GM18907 (cell line): ENCODE measurements at regions not wholly inside any gene's neighbourhood (a gene's known extent, or its start where the extent isn't known, plus 50 kb on each side); places are given as distances from the start of the nearest gene placed in this dataset.

Source experiments
- ATAC-seq: cut with Tn5 transposase; IDR thresholded peaks from one replicate; pipeline ENCODE4 v1.9.1; 2021; ENCODE audit warnings: mild to moderate bottlenecking, moderate library complexity; ENCODE audit not compliant: unreplicated experiment

DNA sequence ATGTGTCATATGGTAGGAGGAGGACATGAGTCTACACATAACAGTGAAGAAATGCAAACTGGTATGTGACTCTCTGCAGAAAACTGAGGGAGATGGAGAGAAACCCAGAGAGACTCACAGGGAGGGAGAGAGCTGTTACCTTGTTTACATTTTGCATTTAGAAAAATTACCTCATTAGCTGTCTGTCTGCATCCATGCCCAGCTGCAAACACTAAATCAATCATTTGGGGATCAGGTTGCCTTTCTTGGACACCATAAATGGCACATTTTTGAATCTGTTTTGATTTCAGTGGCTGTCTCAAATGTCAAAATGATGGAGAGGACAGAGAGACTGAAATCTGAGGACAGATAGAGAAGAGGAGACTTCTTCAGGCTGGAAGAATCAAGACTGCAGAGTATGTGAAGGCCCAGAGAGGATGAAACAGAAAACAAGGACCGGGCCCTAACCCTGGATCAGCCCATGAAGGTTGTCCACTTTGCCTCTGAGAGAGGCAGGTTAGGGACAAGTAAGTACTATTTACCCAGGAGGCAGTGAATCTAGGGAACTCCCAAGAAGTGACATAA is 92.2 kb downstream of the UNC5CL start:
- ATAC-seq, result no peak

DNA sequence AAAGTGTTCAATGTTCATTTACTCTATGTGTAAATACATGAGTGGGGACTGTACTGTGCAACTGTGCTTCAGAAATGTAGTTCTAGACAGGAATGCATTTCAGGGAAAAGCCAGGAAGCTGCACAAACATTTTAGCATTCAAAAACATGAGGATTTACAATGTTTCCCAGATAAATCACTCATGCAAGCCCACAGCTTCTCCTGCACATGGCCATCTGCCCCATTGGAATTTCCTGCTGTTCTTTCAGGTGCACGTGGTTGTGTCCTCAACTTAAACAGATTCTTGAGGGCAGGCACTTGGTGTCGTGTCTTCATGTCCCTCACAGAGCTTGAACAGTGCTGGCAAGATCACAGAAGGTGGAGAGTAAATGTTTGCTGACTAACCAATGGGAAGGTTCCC is 101.5 kb downstream of the UNC5CL start:
- no peak for ATAC-seq

DNA sequence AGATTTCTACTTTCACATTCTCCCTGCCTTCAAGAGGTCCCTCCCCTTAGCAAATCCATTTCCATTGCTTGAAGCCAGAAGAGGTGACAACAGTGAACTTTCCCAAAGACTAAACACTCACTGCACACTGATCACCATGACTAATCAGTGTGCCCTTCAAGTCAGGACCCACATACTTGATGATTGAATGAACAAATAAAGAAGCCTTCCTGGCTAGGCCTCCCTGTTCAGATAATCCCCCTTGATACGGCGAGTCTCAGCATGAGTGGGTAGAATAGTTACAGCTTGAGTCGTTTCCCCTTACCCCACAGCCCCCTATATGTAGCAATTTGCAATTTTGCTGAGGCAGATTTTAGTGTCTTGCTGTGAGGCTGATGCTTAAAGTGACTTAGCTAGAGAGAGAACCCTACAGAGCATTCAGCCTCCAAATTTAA is 102.2 kb downstream of the UNC5CL start:
- no peak for ATAC-seq

DNA sequence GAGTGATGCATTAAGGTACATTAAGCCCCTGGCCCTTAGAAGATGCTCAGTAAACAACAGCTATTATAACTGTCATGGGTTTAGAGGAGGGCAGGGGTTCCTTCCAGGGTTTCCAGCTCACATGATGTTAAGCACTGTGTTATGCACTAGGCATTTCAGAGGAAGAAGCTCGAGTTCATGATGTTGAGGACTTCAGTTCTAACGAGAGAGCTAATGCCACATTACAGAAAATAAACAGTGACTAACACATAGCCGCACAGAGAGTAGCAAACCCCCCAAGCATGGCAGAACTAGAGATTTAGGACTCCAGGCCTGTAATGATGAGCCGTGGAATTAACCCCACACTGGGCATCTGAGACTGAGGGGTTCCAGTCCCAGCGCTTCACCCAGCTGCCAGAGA is 105.2 kb downstream of the UNC5CL start:
- ATAC-seq, result no peak

- no peak for ATAC-seq
These were observed 106.1 kb downstream of the UNC5CL start for GRCh38 chr6:40932953-40933352.

- ATAC-seq, result no peak
These were observed 106.7 kb downstream of the UNC5CL start for GRCh38 chr6:40932366-40932765.

DNA sequence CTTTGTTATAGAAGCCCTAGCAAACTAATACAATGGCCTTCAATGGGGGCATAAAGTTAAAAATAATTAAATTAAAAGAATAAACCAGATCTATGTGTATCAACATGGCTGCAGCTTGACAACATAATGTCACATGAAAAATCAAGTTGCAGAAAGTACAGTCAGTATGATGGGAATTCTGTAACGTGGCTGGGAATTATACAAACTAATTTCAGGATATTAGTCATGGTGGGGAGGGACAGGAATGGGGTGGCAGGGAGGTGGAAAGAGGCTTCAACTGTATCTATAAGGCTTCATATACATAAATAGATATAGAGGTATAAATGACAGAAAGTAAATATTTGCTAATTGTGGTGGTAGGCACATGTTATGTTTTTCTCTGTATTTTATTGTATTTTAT is 107.1 kb downstream of the UNC5CL start:
- no peak for ATAC-seq

DNA sequence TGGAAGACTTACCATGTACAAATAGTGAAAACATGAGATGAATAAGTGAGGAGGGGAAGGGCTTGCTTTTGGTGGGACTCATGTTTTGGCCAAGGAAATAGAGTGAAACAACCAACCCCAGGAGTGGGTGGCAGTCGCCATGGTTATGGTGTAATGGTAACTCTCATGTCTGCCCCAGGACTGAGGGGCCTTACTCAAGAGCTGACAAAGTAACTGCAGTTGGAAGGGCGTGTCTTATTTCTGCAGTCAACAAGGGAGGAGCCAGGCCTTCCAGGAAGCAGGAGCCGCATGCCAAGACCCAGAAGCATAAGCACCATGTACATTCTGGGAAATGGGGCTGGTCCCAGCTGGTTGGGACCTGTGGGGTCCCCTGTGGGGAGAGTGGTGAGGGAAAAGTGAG is 108.5 kb downstream of the UNC5CL start:
- no peak for ATAC-seq

DNA sequence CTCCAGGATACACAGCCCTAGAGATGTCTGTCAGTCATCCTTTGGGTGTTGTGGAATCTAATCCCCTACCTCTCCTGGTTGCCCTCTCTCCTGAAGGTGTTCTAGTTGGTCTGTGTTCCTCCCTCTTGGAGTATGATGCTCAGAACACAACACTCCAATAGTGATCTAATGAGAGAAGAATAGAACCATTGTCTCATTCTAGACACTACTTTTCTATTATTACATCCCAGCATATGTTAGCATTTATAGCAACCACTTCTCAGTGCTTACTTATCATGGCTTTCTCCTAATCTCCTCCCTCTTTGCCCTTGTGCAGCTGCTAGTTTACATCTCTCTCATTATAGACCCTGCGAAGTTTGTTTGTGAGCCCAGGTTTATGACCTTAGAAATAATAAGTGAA is 109.0 kb downstream of the UNC5CL start:
- no peak for ATAC-seq

DNA sequence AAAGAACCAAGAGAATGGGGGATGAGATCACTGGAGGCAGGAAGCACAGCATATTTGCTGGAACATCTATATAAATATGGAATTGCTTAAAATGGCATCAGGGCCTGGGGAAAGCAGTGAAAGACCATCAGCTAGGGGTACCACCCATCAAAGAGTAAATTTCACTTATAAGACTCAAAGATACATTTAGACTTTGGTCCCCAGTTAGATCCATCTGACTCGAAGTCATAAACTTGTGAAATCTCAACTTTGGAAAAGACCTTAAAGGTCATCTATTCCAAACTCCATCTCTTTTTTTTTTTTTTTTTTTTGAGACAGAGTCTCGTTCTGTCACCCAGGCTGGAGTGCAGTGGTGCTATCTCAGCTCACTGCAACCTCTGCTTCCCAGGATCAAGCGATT is 109.8 kb downstream of the UNC5CL start:
- no peak for ATAC-seq

DNA sequence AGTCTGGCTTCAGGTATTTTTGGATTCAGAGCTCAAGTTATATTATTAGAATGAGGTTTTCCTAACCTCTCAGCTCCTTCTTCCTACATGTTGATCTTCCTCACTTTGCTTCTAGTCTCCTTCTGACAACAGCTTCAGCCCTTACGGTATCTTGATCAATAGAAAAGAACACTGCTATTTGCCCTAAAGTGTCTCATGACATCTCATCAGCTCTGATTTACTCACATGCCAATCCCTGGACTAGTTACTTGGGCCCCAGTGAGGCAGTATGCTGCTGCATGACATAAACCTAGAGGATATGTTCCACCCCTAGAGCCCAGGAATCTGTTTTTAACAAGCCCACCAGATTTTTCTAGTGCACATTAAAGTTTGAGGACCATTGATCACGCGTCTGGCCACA is 110.3 kb downstream of the UNC5CL start:
- ATAC-seq, result no peak

GRCh38 chr6:40928307-40928706 is 110.7 kb downstream of the UNC5CL start:
- no peak for ATAC-seq

DNA sequence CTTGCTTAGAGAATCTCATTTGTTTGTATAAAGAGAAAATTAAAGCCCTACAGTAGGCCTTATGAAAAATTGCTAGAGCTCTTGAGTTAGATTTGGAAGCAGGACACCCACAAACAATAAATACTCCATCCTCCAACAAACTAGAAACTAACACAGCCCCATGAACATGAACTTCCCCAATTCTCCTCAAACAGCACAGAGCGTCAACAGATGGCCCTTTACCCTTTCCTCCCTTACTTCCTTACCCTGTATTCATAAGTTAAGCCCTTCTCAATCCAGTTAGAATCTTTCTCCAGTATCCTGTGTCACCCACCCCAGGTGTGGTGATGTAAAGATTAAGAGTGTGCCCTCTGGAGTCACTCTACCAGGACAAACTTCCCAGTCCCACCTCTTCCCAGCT is 113.7 kb downstream of the UNC5CL start:
- no peak for ATAC-seq

DNA sequence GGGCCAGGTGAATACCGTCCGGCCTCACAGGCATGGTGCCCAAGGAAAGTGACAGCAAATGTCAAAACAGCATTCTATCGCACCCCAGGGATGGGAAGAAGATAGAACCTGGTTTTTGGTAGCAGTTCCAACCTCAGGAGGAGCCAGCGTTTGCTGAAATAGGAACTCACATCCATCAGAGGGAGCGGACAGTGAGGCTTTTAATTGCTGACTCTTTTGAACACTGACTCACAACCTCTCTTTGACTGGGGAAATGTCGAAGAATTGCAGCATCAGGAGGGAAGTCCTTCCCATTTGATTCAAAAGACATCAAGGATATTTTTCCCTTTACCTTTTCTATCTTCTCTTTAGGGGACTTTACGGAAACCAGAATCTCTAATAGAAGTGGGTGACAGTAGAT is 114.2 kb downstream of the UNC5CL start:
- ATAC-seq, result no peak

DNA sequence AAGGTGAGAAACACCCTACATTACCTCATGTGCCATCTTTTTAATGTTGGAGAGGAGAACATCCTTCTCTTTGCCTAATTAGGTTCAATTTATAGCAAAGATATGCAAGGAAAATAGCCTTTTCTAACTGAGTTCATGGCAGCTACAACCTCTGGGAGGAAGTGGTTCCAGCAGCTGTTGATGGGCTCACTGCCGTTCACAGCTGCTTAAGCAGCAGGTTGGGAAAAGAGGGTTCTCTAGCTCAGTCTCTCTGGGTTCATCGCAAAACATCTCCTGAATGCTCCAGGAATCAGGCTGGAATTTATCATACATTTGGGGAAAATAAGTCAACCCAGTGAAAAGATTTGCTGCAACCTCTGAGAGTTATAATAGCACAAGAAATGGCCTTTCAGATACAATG is 115.1 kb downstream of the UNC5CL start:
- no peak for ATAC-seq

DNA sequence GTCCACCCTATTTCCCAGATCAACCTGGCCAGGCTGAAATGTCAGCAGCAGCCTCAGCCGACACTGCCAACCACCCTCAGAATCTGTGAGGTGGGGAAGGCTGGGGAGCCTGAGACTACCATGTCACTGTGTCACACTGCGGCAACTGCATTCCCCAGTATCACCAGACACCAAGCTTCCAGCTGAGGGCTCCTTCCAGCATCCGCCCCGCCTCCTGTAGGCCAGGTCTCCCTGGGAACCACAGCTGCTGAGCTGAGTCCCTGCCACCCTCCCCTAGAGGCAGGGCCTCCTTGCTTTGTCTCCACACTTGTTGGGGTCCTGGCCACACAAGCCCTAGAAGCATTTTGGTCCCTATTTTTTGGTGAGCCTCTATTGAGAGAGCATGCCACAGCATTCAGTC is 115.7 kb downstream of the UNC5CL start:
- ATAC-seq, result no peak

DNA sequence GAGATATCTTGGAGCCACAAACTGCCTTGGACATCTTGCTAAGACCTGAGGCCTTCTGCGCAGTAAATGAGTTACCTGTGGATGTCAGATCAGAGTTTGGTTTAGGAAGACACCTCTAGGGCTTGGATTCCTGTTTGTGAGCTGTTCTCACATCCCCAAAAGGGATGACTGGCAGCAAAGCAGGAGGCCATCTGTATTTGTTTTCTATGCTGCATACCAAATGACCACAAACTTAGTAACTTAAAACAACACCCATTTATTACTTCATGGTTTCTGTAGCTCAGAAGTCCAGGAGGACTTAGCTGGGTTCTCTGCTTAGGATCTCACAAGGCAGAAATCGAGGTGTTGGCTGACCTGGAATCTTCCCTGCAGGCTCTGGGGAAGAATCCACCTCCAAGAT is 116.7 kb downstream of the UNC5CL start:
- ATAC-seq, result no peak

- no peak for ATAC-seq
These were observed 120.9 kb downstream of the UNC5CL start for GRCh38 chr6:40918040-40918651.

DNA sequence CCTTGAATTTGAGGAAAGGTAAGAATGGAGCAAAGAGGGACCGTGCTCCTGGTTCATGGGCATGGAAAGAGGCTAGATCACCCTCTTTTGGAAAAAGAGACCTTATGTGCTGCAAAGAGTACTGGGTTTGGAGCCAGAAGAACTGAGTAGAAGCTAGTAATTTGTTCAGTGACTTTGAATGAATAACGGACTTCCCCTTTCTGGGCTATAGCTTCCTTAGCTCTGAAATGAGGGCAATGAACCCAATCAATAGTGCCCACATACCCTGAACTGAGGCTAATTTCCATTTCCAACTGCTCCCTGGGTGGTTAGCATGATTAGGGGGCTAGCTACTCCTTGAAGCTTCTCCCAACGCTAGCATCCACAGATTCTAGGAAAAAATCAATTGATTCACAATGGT is 121.4 kb downstream of the UNC5CL start:
- no peak for ATAC-seq

DNA sequence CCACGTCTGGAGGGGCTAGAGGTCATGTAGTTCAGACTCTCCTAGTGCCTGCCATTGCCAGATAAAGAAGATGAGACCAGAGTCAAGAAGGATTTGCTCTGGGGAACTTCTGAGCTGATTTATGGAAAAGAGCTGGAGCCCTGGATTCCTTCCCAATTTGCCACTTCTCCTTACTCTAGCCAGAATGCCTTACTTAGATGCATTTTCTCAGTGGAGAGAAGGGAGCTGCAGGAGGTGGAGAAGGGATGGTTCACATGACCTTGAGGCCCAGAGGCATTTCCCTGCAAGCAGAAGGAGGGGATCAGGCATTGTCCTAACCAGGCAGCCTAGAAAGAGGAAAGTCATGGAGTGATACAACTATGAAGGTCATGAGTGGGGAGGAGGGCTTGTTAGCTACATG is 122.2 kb downstream of the UNC5CL start:
- ATAC-seq, result no peak

DNA sequence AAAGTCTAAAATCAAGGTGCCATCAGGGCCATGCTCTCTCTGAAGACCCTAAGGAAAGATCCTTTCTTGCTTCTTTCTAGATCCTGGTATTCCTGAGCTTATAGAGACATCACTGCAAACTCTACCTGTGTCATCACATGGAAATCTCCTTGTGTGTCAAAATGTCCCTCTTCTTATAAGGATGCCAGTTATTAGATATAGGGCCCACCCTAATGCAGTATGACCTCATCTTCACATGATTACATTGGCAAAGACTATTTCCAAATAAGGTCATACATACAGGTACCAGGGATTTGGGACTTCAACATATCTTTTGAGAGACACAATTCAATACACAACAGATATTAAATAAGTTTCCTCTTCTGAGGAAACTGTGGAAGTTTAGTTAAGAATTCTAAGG is 123.9 kb downstream of the UNC5CL start:
- no peak for ATAC-seq

DNA sequence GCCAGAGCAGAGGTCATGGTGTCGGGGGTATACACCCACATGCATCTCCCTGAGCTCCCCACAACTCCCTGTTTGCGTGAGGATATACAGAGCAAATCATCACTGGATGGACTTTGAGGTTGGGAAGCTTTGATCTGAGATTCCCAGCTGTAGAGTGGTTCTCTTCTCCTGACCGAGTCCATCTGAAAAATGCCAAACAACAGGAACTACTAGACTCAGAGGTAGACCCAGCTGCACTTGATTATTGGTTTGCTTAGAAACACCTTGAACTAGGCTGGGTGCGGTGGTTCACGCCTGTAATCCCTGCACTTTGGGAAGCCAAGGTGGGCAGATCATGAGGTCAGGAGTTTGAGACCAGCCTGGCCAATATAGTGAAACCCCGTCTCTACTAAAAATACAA is 125.0 kb downstream of the UNC5CL start:
- ATAC-seq, result no peak
